GM23338 (cell line): ENCODE measurements at regions not wholly inside any gene's neighbourhood (a gene's known extent, or its start where the extent isn't known, plus 50 kb on each side); places are given as distances from the start of the nearest gene placed in this dataset.

Experiments used
- CREB1 ChIP-seq: fragments of 250-450 bp; sonication (Bioruptor Pico); IDR thresholded peaks from 2 replicates; pipeline ENCODE4 v1.5.0; 2020; ENCODE audit warnings: low read depth, mild to moderate bottlenecking, moderate library complexity
- ETS1 ChIP-seq: IDR thresholded peaks from 2 replicates; pipeline ENCODE4 v1.6.1; 2016; ENCODE audit warnings: antibody characterized with exemption
- EZH2 ChIP-seq: fragments of 200-600 bp; sonication (generic); IDR thresholded peaks from one replicate; pipeline ENCODE4 v1.8.0; 2017; ENCODE audit warnings: antibody characterized with exemption, mild to moderate bottlenecking, low read depth; ENCODE audit not compliant: unreplicated experiment
- EZH2phosphoT487 ChIP-seq: fragments of 200-600 bp; sonication (generic); IDR thresholded peaks from one replicate; pipeline ENCODE4 v1.8.1; 2018; ENCODE audit warnings: antibody characterized with exemption; ENCODE audit not compliant: unreplicated experiment
- NANOG ChIP-seq: IDR thresholded peaks from 2 replicates; pipeline ENCODE4 v1.6.1; 2016; ENCODE audit warnings: antibody characterized with exemption, borderline replicate concordance
- POLR2AphosphoS5 ChIP-seq: IDR thresholded peaks from 2 replicates; pipeline ENCODE4 v1.6.1; 2016; ENCODE audit warnings: antibody characterized with exemption, low read depth
- ZNF114 ChIP-seq: fragments of 250-450 bp; sonication (Bioruptor Pico); IDR thresholded peaks from 2 replicates; pipeline ENCODE4 v1.5.0; 2020; ENCODE audit warnings: mild to moderate bottlenecking, moderate library complexity
- TF ChIP-seq, protein P1 (sequence below), 2 experiments: fragments of 200-600 bp in 1 of 2; sonication (generic) in 1 of 2; conservative IDR thresholded peaks; 2 replicates each; pipeline versions ENCODE4 v1.5.1 to v1.6.1; 2016 to 2017; ENCODE audit warnings: antibody characterized with exemption in 2 of 2, low read depth in 2 of 2, mild to moderate bottlenecking in 2 of 2, moderate library complexity in 1 of 2
- TF ChIP-seq, protein P2 (sequence below): IDR thresholded peaks from one replicate; pipeline ENCODE4 v1.6.1; 2018; ENCODE audit warnings: antibody characterized with exemption; ENCODE audit not compliant: unreplicated experiment

DNA sequence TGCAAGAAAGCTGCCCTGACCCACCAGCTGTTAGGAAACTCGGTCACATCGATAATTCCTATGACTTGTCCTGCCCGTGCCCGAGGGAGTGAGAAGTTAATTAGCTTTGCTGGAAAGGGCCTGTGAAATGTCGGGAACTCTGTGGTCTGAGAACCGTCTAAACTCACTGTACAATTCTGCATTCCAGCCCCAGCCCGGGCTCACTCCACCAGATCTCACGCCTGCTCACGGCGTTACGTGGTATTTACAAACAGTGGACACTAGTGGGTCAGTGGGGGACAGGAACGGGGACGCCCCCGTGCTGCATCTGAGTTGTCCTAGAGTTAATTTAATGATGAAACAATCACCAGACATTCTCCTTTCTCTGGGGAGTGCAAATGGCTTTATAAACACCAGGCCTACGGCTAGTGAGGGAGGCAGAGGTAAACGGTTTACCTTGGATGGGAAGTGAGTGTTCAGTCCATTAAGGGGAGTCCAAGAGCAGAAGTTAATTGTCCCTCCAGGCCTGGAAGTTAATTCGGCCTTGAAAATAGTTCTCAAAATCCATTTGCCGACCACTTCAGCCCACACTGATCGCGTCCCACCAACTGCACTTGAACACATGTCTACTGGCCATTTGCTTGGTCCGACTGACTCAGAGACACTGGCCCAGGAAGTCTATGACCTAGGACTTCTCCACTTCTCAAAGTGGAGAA is 93.5 kb upstream of the MED13L start:
- TF ChIP-seq EZH2phosphoT487 (no peak), EZH2 (no peak), POLR2AphosphoS5 (no peak), NANOG (no peak), CREB1 (CRISPR knock-in tag) (no peak), ZNF114 (CRISPR knock-in tag) (no peak), ETS1 (no peak)
- TF ChIP-seq, protein P1, sequence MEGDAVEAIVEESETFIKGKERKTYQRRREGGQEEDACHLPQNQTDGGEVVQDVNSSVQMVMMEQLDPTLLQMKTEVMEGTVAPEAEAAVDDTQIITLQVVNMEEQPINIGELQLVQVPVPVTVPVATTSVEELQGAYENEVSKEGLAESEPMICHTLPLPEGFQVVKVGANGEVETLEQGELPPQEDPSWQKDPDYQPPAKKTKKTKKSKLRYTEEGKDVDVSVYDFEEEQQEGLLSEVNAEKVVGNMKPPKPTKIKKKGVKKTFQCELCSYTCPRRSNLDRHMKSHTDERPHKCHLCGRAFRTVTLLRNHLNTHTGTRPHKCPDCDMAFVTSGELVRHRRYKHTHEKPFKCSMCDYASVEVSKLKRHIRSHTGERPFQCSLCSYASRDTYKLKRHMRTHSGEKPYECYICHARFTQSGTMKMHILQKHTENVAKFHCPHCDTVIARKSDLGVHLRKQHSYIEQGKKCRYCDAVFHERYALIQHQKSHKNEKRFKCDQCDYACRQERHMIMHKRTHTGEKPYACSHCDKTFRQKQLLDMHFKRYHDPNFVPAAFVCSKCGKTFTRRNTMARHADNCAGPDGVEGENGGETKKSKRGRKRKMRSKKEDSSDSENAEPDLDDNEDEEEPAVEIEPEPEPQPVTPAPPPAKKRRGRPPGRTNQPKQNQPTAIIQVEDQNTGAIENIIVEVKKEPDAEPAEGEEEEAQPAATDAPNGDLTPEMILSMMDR (conservative IDR thresholded peaks at IDR 0.05; ENCODE audit: low read depth in 2 of 2), result no peak
- TF ChIP-seq, protein P2, sequence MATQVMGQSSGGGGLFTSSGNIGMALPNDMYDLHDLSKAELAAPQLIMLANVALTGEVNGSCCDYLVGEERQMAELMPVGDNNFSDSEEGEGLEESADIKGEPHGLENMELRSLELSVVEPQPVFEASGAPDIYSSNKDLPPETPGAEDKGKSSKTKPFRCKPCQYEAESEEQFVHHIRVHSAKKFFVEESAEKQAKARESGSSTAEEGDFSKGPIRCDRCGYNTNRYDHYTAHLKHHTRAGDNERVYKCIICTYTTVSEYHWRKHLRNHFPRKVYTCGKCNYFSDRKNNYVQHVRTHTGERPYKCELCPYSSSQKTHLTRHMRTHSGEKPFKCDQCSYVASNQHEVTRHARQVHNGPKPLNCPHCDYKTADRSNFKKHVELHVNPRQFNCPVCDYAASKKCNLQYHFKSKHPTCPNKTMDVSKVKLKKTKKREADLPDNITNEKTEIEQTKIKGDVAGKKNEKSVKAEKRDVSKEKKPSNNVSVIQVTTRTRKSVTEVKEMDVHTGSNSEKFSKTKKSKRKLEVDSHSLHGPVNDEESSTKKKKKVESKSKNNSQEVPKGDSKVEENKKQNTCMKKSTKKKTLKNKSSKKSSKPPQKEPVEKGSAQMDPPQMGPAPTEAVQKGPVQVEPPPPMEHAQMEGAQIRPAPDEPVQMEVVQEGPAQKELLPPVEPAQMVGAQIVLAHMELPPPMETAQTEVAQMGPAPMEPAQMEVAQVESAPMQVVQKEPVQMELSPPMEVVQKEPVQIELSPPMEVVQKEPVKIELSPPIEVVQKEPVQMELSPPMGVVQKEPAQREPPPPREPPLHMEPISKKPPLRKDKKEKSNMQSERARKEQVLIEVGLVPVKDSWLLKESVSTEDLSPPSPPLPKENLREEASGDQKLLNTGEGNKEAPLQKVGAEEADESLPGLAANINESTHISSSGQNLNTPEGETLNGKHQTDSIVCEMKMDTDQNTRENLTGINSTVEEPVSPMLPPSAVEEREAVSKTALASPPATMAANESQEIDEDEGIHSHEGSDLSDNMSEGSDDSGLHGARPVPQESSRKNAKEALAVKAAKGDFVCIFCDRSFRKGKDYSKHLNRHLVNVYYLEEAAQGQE, result no peak
